GM12892 (cell line): ENCODE measurements at regions not wholly inside any gene's neighbourhood (a gene's known extent, or its start where the extent isn't known, plus 50 kb on each side); places are given as distances from the start of the nearest gene placed in this dataset.

Source experiments
- POLR2A ChIP-seq: IDR thresholded peaks from 2 replicates; pipeline ENCODE4 v1.6.1; 2011; ENCODE audit warnings: low read depth, low read length, control low read depth
- POLR2AphosphoS5 ChIP-seq: IDR thresholded peaks from 2 replicates; pipeline ENCODE4 v1.6.1; 2011; ENCODE audit warnings: low read depth, low read length, control low read depth
- TAF1 ChIP-seq: IDR thresholded peaks from 2 replicates; pipeline ENCODE4 v1.6.1; 2011; ENCODE audit warnings: low read depth, mild to moderate bottlenecking, control low read depth, low read length, borderline replicate concordance

- no peak for TF ChIP-seq POLR2A
- no peak for TF ChIP-seq POLR2AphosphoS5
- TF ChIP-seq TAF1, result no peak
These were observed 847.3 kb downstream of the JRKL start for GRCh38 chr11:97237151-97237550.
